Right atrium auricular region (tissue), 2 donors: ENCODE measurements at regions not wholly inside any gene's neighbourhood (a gene's known extent, or its start where the extent isn't known, plus 50 kb on each side); places are given as distances from the start of the nearest gene placed in this dataset.

Experiments
- DNase-seq: peaks from one replicate; pipeline ENCODE4 v3.0.0-alpha.2; 2019; ENCODE audit warnings: low spot score
- H3K27ac ChIP-seq, 2 donors: fragments of 200-600 bp; sonication (generic); 1 replicate in 1 of 2; 2 replicates in 1 of 2; pipeline ENCODE4 v1.5.1; 2016 to 2019
- H3K27me3 ChIP-seq, 2 donors: fragments of 200-600 bp; sonication (generic); one replicate each; pipeline versions ENCODE4 v1.5.1 to v1.6.0; 2017 to 2019
- H3K36me3 ChIP-seq: fragments of 200-600 bp; sonication (generic); one replicate; pipeline ENCODE4 v1.5.1; 2016
- H3K4me1 ChIP-seq, 2 donors: fragments of 200-600 bp; sonication (generic); one replicate each; pipeline versions ENCODE4 v1.5.1 to v1.6.0; 2017 to 2019
- H3K4me3 ChIP-seq, 2 donors: fragments of 200-600 bp; sonication (generic); 1 replicate in 1 of 2; 2 replicates in 1 of 2; pipeline ENCODE4 v1.5.1; 2017 to 2019; ENCODE audit warnings: mild to moderate bottlenecking in 1 of 2, moderate library complexity in 1 of 2
- H3K9me3 ChIP-seq, 2 donors: fragments of 200-600 bp; sonication (generic); one replicate each; pipeline ENCODE4 v1.5.1; 2019
- TF ChIP-seq, protein P1 (sequence below), 2 donors: fragments of 200-600 bp; sonication (generic); IDR thresholded peaks; one replicate each; pipeline ENCODE4 v1.5.1; 2019; ENCODE audit warnings: antibody characterized with exemption in 2 of 2

DNA sequence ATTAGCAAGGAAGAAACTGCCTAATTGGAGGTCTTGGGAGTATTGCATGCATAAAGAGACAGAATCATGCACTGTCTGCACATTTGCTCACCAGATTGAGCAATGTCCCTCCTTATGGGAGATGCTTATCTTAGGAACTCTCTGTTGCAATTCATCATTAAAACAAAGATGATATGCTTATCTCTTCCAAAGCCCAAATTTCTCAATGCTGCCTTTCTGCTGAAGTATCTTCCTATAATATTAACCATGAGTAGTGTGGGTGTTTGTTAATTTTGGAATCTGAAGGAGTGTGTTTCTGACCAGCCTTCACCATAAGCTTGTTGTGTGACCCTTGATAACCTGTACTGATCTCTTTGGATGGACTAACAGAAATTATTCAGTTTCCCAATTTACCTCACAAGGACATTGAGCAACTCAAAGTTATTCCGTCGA is 1257.6 kb upstream of the FLRT2 start:
- Histone ChIP-seq H3K4me1 (no peaks in the 10 kb centered on the region), H3K36me3 (no peaks in the 10 kb centered on the region), H3K27me3 (no peaks in the 10 kb centered on the region), H3K9me3 (no peaks in the 10 kb centered on the region), H3K27ac (no peak overlapping the region), H3K4me3 (no peak overlapping the region)
- TF ChIP-seq, protein P1, sequence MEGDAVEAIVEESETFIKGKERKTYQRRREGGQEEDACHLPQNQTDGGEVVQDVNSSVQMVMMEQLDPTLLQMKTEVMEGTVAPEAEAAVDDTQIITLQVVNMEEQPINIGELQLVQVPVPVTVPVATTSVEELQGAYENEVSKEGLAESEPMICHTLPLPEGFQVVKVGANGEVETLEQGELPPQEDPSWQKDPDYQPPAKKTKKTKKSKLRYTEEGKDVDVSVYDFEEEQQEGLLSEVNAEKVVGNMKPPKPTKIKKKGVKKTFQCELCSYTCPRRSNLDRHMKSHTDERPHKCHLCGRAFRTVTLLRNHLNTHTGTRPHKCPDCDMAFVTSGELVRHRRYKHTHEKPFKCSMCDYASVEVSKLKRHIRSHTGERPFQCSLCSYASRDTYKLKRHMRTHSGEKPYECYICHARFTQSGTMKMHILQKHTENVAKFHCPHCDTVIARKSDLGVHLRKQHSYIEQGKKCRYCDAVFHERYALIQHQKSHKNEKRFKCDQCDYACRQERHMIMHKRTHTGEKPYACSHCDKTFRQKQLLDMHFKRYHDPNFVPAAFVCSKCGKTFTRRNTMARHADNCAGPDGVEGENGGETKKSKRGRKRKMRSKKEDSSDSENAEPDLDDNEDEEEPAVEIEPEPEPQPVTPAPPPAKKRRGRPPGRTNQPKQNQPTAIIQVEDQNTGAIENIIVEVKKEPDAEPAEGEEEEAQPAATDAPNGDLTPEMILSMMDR (IDR thresholded peaks at IDR 0.05), result no peak
- DNase-seq, result no peak

DNA sequence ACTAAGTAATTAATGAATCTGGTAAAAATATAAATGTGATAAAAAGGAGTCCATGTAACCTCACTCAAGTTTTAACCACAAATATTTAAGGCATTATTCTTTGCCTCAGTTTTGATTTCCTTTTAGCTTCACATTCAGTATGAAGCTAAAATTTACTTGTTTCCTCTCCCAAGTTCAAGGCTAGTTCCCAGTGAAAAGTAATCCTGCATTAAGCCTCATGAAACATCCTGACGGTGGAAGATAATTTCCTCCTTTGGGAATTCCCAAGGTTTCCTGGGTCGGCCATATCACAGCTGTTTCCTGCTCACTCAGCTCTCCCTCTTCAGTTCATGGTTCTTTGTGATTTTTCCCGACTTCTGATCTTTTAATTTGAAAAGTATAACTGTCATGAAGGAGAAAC is 1256.8 kb upstream of the FLRT2 start:
- no peaks in the 10 kb centered on the region for H3K36me3 ChIP-seq
- no peaks in the 10 kb centered on the region for H3K4me1 ChIP-seq
- TF ChIP-seq, protein P1 (IDR thresholded peaks at IDR 0.05), result no peak
- no peak overlapping the region for H3K27ac ChIP-seq
- DNase-seq, result no peak
- no peaks in the 10 kb centered on the region for H3K9me3 ChIP-seq
- no peaks in the 10 kb centered on the region for H3K27me3 ChIP-seq
- no peak overlapping the region for H3K4me3 ChIP-seq

DNA sequence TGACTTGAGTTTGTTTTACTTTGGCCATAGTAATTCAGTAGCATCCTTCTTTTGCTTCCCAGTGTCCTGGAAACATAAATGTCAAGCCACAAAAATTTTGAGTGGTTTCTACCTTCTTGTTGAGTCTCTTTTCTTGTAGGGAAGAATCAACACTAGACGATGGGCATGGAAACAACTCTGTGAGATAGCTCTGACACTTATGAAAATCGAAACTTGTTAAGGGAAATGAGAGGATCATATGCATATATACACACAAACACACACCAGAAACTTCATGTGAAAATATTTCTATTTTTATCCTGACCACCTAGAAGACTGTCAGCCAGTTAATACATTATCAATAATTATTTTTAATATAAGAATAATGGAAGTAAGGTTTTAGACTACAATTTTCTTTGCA is 1247.3 kb upstream of the FLRT2 start:
- TF ChIP-seq, protein P1 (IDR thresholded peaks at IDR 0.05), result no peak
- Histone ChIP-seq H3K9me3 (no peaks in the 10 kb centered on the region), H3K36me3 (no peaks in the 10 kb centered on the region), H3K4me1 (no peaks in the 10 kb centered on the region), H3K4me3 (no peak overlapping the region), H3K27ac (no peak overlapping the region), H3K27me3 (no peaks in the 10 kb centered on the region)
- DNase-seq, result no peak

GRCh38 chr14:84288781-84289180 is 1241.2 kb upstream of the FLRT2 start:
- TF ChIP-seq, protein P1 (IDR thresholded peaks at IDR 0.05), result peak in 1 of 2 donors; percentile 22

DNA sequence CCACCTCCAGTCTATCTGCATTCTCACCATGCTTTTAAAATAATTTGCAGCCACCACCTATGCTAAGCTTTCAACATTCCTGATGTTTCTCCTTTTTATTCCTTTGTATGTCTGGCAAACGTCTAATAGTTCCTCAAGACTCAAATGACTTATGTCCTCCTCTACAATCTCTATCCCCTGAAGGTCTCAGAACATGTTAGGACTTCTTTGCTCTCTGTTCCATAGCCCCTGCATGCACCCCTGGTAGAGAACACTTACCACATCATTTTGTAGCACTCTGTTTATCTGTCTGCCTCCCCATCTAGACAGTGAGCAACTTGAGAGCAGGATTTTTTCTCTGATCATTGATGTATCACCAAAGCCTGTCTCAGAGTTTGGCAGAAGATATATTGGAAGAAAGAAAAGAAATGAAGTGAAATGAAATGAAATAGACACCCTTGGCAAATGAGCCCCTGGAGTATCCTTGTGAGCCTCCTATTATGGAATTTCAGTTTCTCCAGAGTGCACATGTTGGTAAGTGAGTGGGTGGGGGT is 1231.2 kb upstream of the FLRT2 start:
- Histone ChIP-seq H3K4me3 (no peak overlapping the region), H3K27ac (no peak overlapping the region), H3K9me3 (no peaks in the 10 kb centered on the region), H3K36me3 (no peaks in the 10 kb centered on the region), H3K4me1 (no peaks in the 10 kb centered on the region), H3K27me3 (no peaks in the 10 kb centered on the region)
- TF ChIP-seq, protein P1 (IDR thresholded peaks at IDR 0.05), result no peak
- DNase-seq, result no peak

More at GRCh38 chr14:84288781-84289180, 1241.2 kb upstream of the FLRT2 start:
- Histone ChIP-seq H3K36me3 (no peaks in the 10 kb centered on the region), H3K27ac (no peak overlapping the region), H3K4me3 (no peak overlapping the region), H3K27me3 (no peaks in the 10 kb centered on the region), H3K4me1 (no peaks in the 10 kb centered on the region), H3K9me3 (no peaks in the 10 kb centered on the region)
- DNase-seq, result no peak

- Histone ChIP-seq H3K4me1 (no peaks in the 10 kb centered on the region), H3K9me3 (peaks cover 0 to 22% of the 10 kb centered on the region in 2 donors), H3K36me3 (no peaks in the 10 kb centered on the region), H3K27ac (no peak overlapping the region), H3K27me3 (no peaks in the 10 kb centered on the region), H3K4me3 (no peak overlapping the region)
- DNase-seq, result no peak
- TF ChIP-seq, protein P1 (IDR thresholded peaks at IDR 0.05), result no peak
Observed at GRCh38 chr14:84303140-84303539, 1226.8 kb upstream of the FLRT2 start.
